H9 (cell line): ENCODE measurements at regions not wholly inside any gene's neighbourhood (a gene's known extent, or its start where the extent isn't known, plus 50 kb on each side); places are given as distances from the start of the nearest gene placed in this dataset.

Experiments used
- DNase-seq: peaks from one replicate; pipeline ENCODE4 v3.0.0-alpha.2; 2017
- H2AFZ ChIP-seq: one replicate; pipeline ENCODE4 v1.6.1; 2013; ENCODE audit warnings: mild to moderate bottlenecking, low read length, control low read depth, moderate library complexity
- H2AK5ac ChIP-seq: 2 replicates; pipeline ENCODE4 v1.6.1; 2013; ENCODE audit warnings: low read length, control low read depth, mixed read lengths; ENCODE audit not compliant: insufficient read length
- H2BK120ac ChIP-seq: one replicate; pipeline ENCODE4 v1.6.1; 2013; ENCODE audit warnings: low read depth, mild to moderate bottlenecking, low read length, control low read depth, inconsistent platforms; ENCODE audit not compliant: poor library complexity, severe bottlenecking
- H2BK12ac ChIP-seq: 2 replicates; pipeline ENCODE4 v1.6.1; 2013; ENCODE audit warnings: low read length, control low read depth, mixed read lengths, low read depth; ENCODE audit not compliant: insufficient read length
- H2BK15ac ChIP-seq: 2 replicates; pipeline ENCODE4 v1.6.1; 2013; ENCODE audit warnings: low read depth, low read length, control low read depth
- H2BK20ac ChIP-seq: one replicate; pipeline ENCODE4 v1.6.1; 2013; ENCODE audit warnings: low read depth, mild to moderate bottlenecking, low read length, control low read depth, inconsistent platforms; ENCODE audit not compliant: poor library complexity, severe bottlenecking
- H2BK5ac ChIP-seq: 2 replicates; pipeline ENCODE4 v1.6.1; 2013; ENCODE audit warnings: low read length, control low read depth, mixed read lengths; ENCODE audit not compliant: insufficient read length
- H3K14ac ChIP-seq: 2 replicates; pipeline ENCODE4 v1.6.1; 2013; ENCODE audit warnings: low read length, control low read depth; ENCODE audit not compliant: insufficient read depth
- H3K18ac ChIP-seq: 2 replicates; pipeline ENCODE4 v1.6.1; 2013; ENCODE audit warnings: low read depth, mild to moderate bottlenecking, mixed read lengths, low read length, control low read depth; ENCODE audit not compliant: insufficient read length
- H3K23ac ChIP-seq: 2 replicates; pipeline ENCODE4 v1.6.1; 2013; ENCODE audit warnings: low read length, control low read depth, mixed read lengths, low read depth; ENCODE audit not compliant: insufficient read length
- H3K23me2 ChIP-seq: 2 replicates; pipeline ENCODE4 v1.6.1; 2013; ENCODE audit warnings: low read depth, mild to moderate bottlenecking, mixed read lengths, low read length, control low read depth; ENCODE audit not compliant: insufficient read length, poor library complexity, severe bottlenecking
- H3K27ac ChIP-seq: 2 replicates; pipeline ENCODE4 v1.5.1; 2013; ENCODE audit warnings: low read length, control low read depth, mixed read lengths, low read depth; ENCODE audit not compliant: insufficient read length
- H3K27me3 ChIP-seq: 2 replicates; pipeline ENCODE4 v1.6.1; 2013; ENCODE audit warnings: low read length, control low read depth, inconsistent platforms; ENCODE audit not compliant: insufficient read depth
- H3K4ac ChIP-seq: 2 replicates; pipeline ENCODE4 v1.6.1; 2013; ENCODE audit warnings: low read depth, mild to moderate bottlenecking, control low read depth, inconsistent platforms, low read length, moderate library complexity
- H3K4me1 ChIP-seq: 2 replicates; pipeline ENCODE4 v1.6.1; 2013; ENCODE audit warnings: low read length, control low read depth, inconsistent platforms; ENCODE audit not compliant: insufficient read depth
- H3K4me2 ChIP-seq: 2 replicates; pipeline ENCODE4 v1.6.1; 2013; ENCODE audit warnings: low read length, control low read depth, mixed read lengths; ENCODE audit not compliant: insufficient read length, insufficient read depth
- H3K56ac ChIP-seq: 2 replicates; pipeline ENCODE4 v1.6.1; 2013; ENCODE audit warnings: low read depth, mild to moderate bottlenecking, mixed read lengths, low read length, control low read depth; ENCODE audit not compliant: insufficient read length
- H3K79me1 ChIP-seq: 2 replicates; pipeline ENCODE4 v1.6.1; 2013; ENCODE audit warnings: low read depth, mild to moderate bottlenecking, moderate library complexity, low read length, control low read depth, inconsistent platforms; ENCODE audit not compliant: insufficient read depth, poor library complexity, severe bottlenecking
- H3K79me2 ChIP-seq: 2 replicates; pipeline ENCODE4 v1.6.1; 2013; ENCODE audit warnings: low read length, control low read depth, inconsistent platforms; ENCODE audit not compliant: insufficient read depth
- H3K9ac ChIP-seq: 2 replicates; pipeline ENCODE4 v1.6.1; 2013; ENCODE audit warnings: low read length, control low read depth, mixed read lengths; ENCODE audit not compliant: insufficient read length; ENCODE audit errors: extremely low read depth
- H3K9me3 ChIP-seq: one replicate; pipeline ENCODE4 v1.6.1; 2013; ENCODE audit warnings: low read depth, low read length, inconsistent platforms; ENCODE audit not compliant: control insufficient read depth
- H3T11ph ChIP-seq: one replicate; pipeline ENCODE4 v1.6.1; 2013; ENCODE audit warnings: mild to moderate bottlenecking, low read length, control low read depth, inconsistent platforms
- H4K20me1 ChIP-seq: one replicate; pipeline ENCODE4 v1.6.1; 2013; ENCODE audit not compliant: control insufficient read depth, insufficient read length, insufficient read depth
- H4K5ac ChIP-seq: 2 replicates; pipeline ENCODE4 v1.6.1; 2013; ENCODE audit warnings: low read depth, mild to moderate bottlenecking, mixed read lengths, low read length, control low read depth; ENCODE audit not compliant: insufficient read length
- H4K8ac ChIP-seq: replicated peaks from 2 replicates; pipeline ENCODE4 v1.6.1; 2013; ENCODE audit warnings: low read length, control low read depth, mixed read lengths, low read depth; ENCODE audit not compliant: insufficient read length
- H4K91ac ChIP-seq: 2 replicates; pipeline ENCODE4 v1.6.1; 2013; ENCODE audit warnings: low read depth, mild to moderate bottlenecking, moderate library complexity, mixed read lengths, low read length, control low read depth; ENCODE audit not compliant: insufficient read length
- H3K27ac Mint-ChIP-seq, 3 experiments: 2 replicates in 2 of 3; 3 replicates in 1 of 3; pipeline ENCODE4 v1.8.0; 2020 to 2021; ENCODE audit warnings: mixed read lengths in 3 of 3, mild to moderate bottlenecking in 1 of 3, moderate library complexity in 1 of 3
- H3K27me3 Mint-ChIP-seq: 2 replicates; pipeline ENCODE4 v1.8.0; 2021; ENCODE audit warnings: low read depth, mild to moderate bottlenecking, moderate library complexity, mixed read lengths
- H3K36me3 Mint-ChIP-seq, 3 experiments: 2 replicates in 2 of 3; 3 replicates in 1 of 3; pipeline ENCODE4 v1.8.0; 2020 to 2021; ENCODE audit warnings: low read depth in 3 of 3, mixed read lengths in 3 of 3; ENCODE audit not compliant: insufficient read depth in 1 of 3
- H3K4me1 Mint-ChIP-seq, 2 experiments: 2 replicates each; pipeline ENCODE4 v1.8.0; 2020; ENCODE audit warnings: mixed read lengths in 2 of 2
- H3K4me3 Mint-ChIP-seq, 2 experiments: 2 replicates in 1 of 2; 3 replicates in 1 of 2; pipeline ENCODE4 v1.8.0; 2020 to 2021; ENCODE audit warnings: mild to moderate bottlenecking in 2 of 2, mixed read lengths in 2 of 2, moderate library complexity in 1 of 2
- H3K9me3 Mint-ChIP-seq, 2 experiments: 2 replicates in 1 of 2; 3 replicates in 1 of 2; pipeline ENCODE4 v1.8.0; 2020; ENCODE audit warnings: mild to moderate bottlenecking in 2 of 2, mixed read lengths in 2 of 2, moderate library complexity in 1 of 2
- CTCF ChIP-seq: fragments of 200-600 bp; sonication (generic); conservative IDR thresholded peaks from 3 replicates; pipeline ENCODE4 v1.8.0; 2021; ENCODE audit warnings: antibody characterized with exemption, mild to moderate bottlenecking
- WGBS: extraction: QIAGEN DNeasy Blood & Tissue Kit; methylation state at CpG from one replicate; pipeline ENCODE4 v1.1.7; 2013; ENCODE audit warnings: missing lambda C conversion rate, low lambda C conversion rate, mixed read lengths; ENCODE audit not compliant: insufficient read length; ENCODE audit errors: extremely low coverage; 5-methylcytosine and 5-hydroxymethylcytosine counted together

GRCh38 chr12:30000401-30000800 is 216.7 kb upstream of the TMTC1 start:
- DNase-seq, result no peak
- Histone ChIP-seq H3K27me3 (no peaks in the 10 kb centered on the region), H3K14ac (no peak overlapping the region), H3K9ac (no peak overlapping the region), H3K4me1 (no peaks in the 10 kb centered on the region), H3K79me2 (no peaks in the 10 kb centered on the region), H4K20me1 (no peaks in the 10 kb centered on the region), H2BK5ac (no peak overlapping the region), H4K5ac (no peak overlapping the region), H4K91ac (no peak overlapping the region), H2AFZ (no peak overlapping the region), H3K18ac (no peak overlapping the region), H3T11ph (no peak overlapping the region), H2BK12ac (no peak overlapping the region), H2BK120ac (no peak overlapping the region), H3K27ac (no peak overlapping the region), H2BK20ac (no peak overlapping the region), H3K9me3 (no peaks in the 10 kb centered on the region), H3K4ac (no peak overlapping the region), H3K56ac (no peak overlapping the region), H4K8ac (no peak overlapping the region), H3K4me2 (no peak overlapping the region), H3K23me2 (no peaks in the 10 kb centered on the region), H2AK5ac (no peak overlapping the region), H3K79me1 (no peaks in the 10 kb centered on the region), H3K23ac (no peak overlapping the region), H2BK15ac (no peak overlapping the region)
- WGBS, result no CpG with 5 or more reads among the region's 1 CpG
- TF ChIP-seq CTCF, result no peak
- H3K4me1 Mint-ChIP-seq, result 0 out of 4 replicates have a peak, but pooled peaks cover 0 to 4% of the 10 kb centered on the region in 2 experiments
- no peaks in the 10 kb centered on the region for H3K36me3 Mint-ChIP-seq
- no peak overlapping the region for H3K4me3 Mint-ChIP-seq
- no peaks in the 10 kb centered on the region for H3K27me3 Mint-ChIP-seq
- H3K27ac Mint-ChIP-seq, result no peak overlapping the region
- no peaks in the 10 kb centered on the region for H3K9me3 Mint-ChIP-seq
